CD4-positive, alpha-beta T cell treated with Interferon gamma for 1 hour (primary cell): ENCODE measurements at regions not wholly inside any gene's neighbourhood (a gene's known extent, or its start where the extent isn't known, plus 50 kb on each side); places are given as distances from the start of the nearest gene placed in this dataset.
"Not testable (repeated sequence)": the region's sequence is repeated elsewhere in the genome, so short reads cannot be mapped to it uniquely, and the experiment has no call there.

ENCODE experiments used
- DNase-seq: peaks from one replicate; pipeline ENCODE4 v3.0.0-alpha.2; 2020

GRCh38 chr3:82587174-82587573 is 825.7 kb upstream of the GBE1 start:
- DNase-seq: no peak

DNA sequence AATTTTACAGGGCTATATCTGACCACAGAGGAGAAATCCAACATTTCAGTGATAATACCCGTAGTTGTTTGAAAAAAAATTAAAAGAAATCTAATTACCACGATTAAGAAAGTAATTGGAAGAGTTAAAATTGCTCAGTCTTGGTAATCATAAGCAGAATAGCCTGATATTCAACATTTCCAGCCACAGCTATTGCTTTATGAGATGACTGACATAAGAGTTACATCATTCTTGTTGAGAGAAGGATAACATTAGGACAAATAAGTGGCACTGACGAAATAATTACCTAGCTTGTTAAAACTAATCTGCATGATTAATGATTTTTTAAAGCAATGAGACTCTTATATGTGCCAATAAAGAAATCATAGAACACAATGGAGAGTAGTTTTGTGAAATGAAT is 825.0 kb upstream of the GBE1 start:
- no peak for DNase-seq

- not testable (repeated sequence) for DNase-seq
Measured at GRCh38 chr3:82586002-82586401, 824.6 kb upstream of the GBE1 start.

GRCh38 chr3:82585591-82585990 is 824.1 kb upstream of the GBE1 start:
- not testable (repeated sequence) for DNase-seq

DNA sequence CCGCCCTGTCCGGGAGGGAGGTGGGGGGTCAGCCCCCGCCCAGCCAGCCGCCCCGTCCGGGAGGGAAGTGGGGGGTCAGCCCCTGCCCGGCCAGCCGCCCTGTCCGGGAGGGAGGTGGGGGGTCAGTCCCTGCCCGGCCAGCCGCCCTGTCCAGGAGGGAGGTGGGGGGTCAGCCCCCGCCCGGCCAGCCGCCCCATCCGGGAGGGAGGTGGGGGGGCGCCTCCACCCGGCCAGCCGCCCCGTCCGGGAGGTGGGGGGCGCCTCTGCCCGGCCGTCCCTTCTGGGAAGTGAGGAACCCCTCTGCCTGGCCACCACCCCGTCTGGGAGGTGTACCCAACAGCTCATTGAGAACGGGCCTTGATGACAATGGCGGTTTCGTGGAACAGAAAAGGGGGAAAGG is 823.4 kb upstream of the GBE1 start:
- not testable (repeated sequence) for DNase-seq

GRCh38 chr3:82584415-82584814 is 823.0 kb upstream of the GBE1 start:
- DNase-seq: not testable (repeated sequence)

GRCh38 chr3:82581350-82581749 is 819.9 kb upstream of the GBE1 start:
- no peak for DNase-seq

- DNase-seq: no peak
Measured at GRCh38 chr3:82572721-82573120, 811.3 kb upstream of the GBE1 start.

GRCh38 chr3:82568776-82569338 is 807.4 kb upstream of the GBE1 start:
- no peak for DNase-seq

DNA sequence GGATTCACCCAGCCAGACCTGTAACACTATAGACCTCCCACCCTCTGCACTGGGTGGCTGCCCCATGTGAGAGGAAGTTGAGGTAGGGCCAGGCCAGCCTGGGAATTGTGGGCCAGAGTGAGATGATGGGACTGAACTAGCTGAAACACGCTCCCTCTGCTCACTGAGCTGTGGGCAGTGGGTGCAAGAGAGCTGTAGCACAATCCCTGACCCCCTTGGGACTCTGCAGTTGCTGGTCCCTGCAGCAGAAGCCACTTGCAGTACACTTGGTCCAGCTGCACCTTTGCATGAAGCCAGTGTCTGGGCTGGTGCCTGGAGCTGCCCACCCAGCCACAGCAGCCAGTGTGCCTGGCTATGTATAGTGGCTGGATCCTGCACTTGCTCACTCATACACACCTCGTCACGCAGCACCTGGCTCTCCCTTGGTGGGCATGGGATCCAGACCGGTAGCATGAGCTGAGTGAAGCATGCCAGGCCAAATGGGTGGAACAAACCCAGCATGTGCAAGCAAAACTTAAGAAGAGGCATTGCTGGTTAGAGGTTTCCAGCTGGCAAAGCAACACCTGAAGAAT is 805.7 kb upstream of the GBE1 start:
- no peak for DNase-seq

GRCh38 chr3:82562896-82563295 is 801.5 kb upstream of the GBE1 start:
- DNase-seq: no peak

DNA sequence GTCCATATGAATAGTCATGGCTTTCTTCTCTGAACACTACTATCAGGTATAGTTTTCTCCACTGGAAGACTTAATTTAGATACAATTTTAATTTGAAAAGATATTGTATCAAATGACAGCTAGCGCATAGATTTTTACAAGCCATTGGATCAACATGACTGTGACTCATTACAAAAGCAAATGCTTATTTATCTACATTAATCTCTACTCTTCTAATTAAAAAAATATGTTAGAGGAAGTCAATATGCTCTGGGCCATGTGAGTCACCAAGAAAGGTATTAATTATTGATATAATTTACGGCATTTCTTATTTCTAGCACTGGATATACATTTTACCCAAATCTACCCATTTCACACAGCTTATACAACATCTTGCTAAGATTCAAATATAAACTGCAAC is 800.3 kb upstream of the GBE1 start:
- no peak for DNase-seq

DNA sequence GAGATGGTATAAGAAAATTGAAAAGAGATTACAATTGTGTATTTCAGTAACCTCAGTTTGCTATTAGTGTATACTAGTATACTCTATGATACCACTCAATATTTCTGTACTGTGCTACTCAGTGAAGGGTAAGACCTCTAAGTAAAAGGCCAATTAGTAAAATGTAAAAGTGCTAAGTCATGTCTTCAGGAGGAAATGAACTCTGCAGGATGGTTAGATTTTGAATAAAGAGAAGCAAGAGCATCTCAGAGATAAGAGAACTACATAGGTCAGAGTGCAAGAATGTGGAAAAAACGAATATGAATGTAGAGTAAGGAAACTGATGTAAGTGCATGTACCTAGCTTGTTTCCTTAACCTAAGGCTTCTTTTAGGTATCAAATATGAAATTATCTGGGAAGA is 796.6 kb upstream of the GBE1 start:
- DNase-seq: no peak

DNA sequence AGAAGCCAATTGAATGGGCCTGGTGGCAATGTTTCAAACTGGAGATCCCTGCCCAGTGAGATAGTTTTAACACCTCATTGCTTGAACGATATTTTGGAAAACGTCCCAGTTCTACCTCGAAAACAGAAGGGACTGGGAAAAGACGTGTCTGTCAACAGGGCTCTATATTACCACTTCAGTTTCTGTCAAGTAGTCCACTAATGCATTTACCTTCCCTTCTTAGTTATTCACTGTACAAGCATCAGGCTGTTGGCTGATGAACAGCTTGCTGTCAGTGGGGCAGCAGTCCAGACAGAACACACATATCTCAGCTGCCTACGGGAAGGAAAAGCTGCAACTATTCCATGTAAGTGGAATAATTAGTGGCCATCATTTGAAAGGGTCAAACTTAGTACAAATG is 794.7 kb upstream of the GBE1 start:
- DNase-seq: no peak

DNA sequence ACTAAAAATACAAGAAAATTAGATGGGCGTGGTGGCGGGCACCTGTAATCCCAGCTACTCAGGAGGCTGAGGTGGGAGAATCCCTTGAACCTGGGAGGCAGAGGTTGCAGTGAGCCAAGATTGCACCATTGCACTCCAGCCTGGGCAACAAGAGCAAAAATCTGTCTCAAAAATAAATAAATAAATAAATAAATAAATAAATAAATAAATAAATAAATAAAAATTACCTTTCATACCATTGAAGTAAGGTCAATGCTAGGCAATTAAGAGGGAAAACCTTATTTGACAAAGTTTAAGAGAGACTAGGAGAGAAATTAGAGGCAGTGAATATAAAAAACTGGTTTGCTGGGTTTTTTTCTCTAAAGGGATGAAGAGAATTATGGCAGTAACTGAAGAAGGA is 781.1 kb upstream of the GBE1 start:
- not testable (repeated sequence) for DNase-seq

- no peak for DNase-seq
Measured at GRCh38 chr3:82521657-82522056, 760.2 kb upstream of the GBE1 start.

DNA sequence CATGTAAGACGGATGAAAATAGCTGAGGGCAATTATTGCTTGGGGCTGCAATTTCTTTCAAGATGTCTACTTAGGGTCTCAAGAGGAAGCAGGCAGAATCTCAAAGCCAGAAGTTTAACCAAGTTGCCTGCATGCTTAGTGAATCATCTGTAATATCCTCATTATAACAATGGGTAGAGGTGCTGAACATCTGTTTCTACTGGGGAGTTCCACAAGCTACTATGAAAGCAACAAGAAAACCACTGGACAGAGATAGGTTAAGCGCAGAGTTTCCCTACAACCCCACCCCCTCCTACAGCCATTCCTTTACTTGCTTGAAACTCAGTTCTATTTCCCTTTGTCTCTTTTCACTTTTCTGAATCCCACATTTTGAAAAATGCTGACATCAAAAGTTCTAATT is 759.4 kb upstream of the GBE1 start:
- DNase-seq: no peak

GRCh38 chr3:82509951-82510603 is 748.6 kb upstream of the GBE1 start:
- DNase-seq: no peak

DNA sequence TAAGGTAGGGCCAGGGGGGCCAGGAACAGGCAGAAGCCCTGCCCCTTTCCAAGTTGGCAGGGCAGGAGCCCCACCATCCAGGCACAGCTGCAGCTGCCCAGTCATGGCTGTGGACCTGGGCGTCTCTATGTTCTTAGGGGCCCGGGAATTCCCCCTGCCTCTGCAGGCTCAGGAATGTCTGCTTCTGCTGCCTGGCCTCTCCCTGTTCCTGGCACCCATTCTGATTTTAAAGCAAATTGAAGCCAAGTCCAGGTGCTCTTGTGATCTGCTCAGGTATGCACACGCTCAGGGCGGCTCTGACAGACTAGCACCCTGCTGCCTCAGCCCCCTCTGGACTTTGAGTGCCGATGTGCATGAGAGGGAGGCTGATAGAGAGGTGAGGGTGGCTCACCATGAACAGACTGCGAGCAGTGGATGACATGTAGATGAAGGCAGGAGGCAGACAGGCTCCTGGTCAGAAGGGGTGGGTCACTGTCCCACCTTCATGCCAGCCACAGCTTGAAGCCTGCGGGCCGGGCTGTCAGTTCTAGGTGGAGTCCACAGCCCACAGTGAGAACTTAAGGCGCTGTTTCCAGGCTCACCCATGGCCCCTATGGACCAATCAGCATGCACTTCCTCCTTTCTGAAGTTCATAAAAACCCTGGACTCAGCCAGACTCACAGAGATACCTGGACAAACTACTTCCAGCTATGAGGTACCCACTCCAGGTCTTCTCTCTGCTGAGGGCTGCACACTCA is 747.8 kb upstream of the GBE1 start:
- no peak for DNase-seq

GRCh38 chr3:82506204-82506603 is 744.8 kb upstream of the GBE1 start:
- no peak for DNase-seq

DNA sequence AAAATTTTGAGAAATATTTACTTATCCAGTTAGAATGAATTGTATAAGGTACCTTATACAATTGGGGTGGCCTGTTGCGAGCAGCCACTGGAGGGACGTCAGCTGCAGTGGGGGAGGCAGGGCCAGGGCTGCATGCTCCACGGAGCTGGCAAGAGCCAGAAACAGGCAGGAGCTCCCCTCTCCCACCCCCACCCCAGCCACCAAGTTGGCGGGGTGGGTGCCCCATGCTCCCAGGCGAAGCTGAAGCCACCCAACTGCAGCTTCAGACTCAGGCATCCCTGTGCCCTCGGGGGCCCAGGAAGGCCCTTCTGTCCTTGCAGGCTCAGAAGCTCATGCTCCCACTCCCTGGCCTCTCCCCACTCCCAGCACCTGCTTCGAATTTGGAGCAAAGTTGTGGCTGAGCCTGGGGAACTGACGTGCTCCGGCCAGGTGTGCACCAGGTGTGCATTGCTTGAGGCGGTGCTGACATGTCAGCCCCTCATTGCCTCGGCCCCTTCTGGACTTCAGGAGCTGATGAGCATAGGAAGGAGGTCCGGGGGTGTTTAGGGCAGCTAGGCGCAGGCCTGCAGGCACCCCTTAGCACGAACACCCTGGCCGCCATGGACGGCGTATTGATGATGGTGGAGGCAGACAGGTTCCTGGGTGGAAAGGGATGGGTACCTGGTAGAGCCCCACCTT is 743.8 kb upstream of the GBE1 start:
- no peak for DNase-seq

DNA sequence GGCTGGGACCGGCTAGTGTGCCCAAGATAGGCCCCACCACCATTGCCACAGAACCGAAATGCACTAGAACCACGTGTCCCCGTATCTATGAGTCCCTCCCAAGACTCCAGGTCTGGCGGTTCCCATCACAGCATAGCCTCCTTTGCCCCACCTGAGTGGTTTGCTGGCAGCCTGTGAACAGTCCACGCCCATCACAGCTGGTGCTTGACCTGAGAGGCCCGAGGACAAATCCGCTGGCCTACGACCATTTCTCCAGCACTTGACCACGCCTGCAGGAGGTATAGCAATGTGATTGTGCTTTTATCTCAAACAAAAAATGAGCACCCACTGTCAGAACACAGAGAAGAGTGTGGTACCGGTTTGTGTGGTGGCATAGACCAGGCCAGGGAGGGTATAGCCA is 736.7 kb upstream of the GBE1 start:
- no peak for DNase-seq

DNA sequence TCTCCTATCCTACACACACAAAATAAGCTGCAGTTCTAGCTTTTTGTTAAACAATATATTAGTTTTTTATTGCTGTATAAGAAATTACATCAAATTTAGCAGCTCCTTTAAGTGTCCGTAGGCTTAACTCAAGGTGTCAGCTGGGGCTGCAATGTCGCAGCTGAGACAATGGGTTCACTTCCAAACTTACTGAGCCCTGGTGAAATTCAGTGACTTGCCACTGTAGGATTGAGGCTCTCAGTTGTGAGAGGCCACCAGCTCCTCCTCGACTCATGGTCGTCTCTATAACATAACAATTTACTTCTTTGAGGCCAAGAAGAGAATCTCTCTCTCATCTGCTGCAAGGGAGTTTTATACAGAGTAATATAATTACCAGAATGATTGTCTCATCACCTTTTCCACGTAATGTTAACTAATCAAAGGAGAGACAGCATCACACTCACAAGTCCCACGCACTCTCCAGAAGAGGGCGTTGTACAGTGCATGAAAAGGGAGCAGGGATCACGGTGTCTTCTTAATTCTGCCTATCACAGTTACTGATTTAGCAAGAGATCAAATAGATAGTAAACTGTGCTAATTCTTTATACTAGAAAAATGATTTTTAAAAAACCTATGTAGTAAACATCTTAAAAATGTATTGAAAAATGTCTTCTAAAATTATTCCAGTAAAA is 735.6 kb upstream of the GBE1 start:
- DNase-seq: no peak
